ENCODE measurements at regions not wholly inside any gene's neighbourhood (a gene's known extent, or its start where the extent isn't known, plus 50 kb on each side); places are given as distances from the start of the nearest gene placed in this dataset.

DNA sequence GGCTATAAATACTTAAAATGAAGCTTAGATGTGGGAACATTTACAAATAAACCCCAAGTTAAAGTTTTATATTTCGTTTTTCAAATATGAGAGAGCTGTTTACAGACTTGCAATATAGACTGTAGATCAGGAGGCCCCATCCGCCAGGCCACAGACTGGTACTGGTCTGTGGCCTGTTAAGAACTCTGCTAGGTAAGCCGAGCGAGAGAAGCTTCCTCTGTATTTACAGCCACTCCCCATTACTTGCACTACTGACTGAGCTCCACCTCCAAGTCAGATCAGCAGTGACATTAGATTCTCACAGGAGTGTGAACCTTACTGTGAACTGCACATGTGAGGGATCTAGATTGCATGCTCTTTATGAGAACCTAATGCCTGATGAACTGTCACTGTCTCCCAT is 561.4 kb upstream of the FAM174A start:
- TF ChIP-seq FOSL2 (IDR thresholded peaks at IDR 0.05; ENCODE audit: borderline replicate concordance, low read depth) (no peak), EZH2phosphoT487 (IDR thresholded peaks at IDR 0.05; ENCODE audit: borderline replicate concordance, low read depth) (no peak), FOXM1 (IDR thresholded peaks at IDR 0.05; ENCODE audit: low read depth) (no peak), CTCF (IDR thresholded peaks at IDR 0.05) (no peak), EP300 (IDR thresholded peaks at IDR 0.05; ENCODE audit: borderline replicate concordance in 1 of 2, low read depth in 1 of 2, low read length in 1 of 2) (no peak)
- TF ChIP-seq, protein P1, sequence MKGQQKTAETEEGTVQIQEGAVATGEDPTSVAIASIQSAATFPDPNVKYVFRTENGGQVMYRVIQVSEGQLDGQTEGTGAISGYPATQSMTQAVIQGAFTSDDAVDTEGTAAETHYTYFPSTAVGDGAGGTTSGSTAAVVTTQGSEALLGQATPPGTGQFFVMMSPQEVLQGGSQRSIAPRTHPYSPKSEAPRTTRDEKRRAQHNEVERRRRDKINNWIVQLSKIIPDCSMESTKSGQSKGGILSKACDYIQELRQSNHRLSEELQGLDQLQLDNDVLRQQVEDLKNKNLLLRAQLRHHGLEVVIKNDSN (IDR thresholded peaks at IDR 0.05; ENCODE audit: borderline replicate concordance, low read depth): no peak
- H3F3A ChIP-seq (replicated peaks; ENCODE audit: insufficient read depth): no peaks in the 10 kb centered on the region
- no peak overlapping the region for H3K4me3 ChIP-seq (ENCODE audit: low read depth in 2 of 2, low read length in 1 of 2)
- ChIA-PET CTCF (interaction anchor here (0.9 to 1.4 kb wide), 2 partner anchors 10 to 13 kb away, joined by 3 read pairs; no protein-coding TSS in a partner anchor), POLR2A (no interaction called here)
- no peaks in the 10 kb centered on the region for H4K20me1 ChIP-seq (ENCODE audit: insufficient read depth)
- H3K36me3 ChIP-seq (replicated peaks in 1 of 2; ENCODE audit: control insufficient read depth in 1 of 2, insufficient read depth in 2 of 2, low read length in 1 of 2): no peaks in the 10 kb centered on the region
- no peak for DNase-seq
- no peaks in the 10 kb centered on the region for H3K79me2 ChIP-seq (ENCODE audit: insufficient read depth)
- WGBS (ENCODE audit: low lambda C conversion rate): 21% methylated on average over 4 of the region's 4 CpGs
- no peak overlapping the region for H3K27ac ChIP-seq (ENCODE audit: low read depth in 2 of 2, low read length in 1 of 2)
- no peaks in the 10 kb centered on the region for H3K9me3 ChIP-seq
- H3K27me3 ChIP-seq (ENCODE audit: insufficient read depth): no peaks in the 10 kb centered on the region; the same call in 1 of the 2 replicates
- H3K9ac ChIP-seq: no peak overlapping the region
- H3K9me2 ChIP-seq: no peaks in the 10 kb centered on the region
- no peak overlapping the region for H3K4me2 ChIP-seq
- no peaks in the 10 kb centered on the region for H3K4me1 ChIP-seq (ENCODE audit: control insufficient read depth in 1 of 2, insufficient read depth in 2 of 2, low read depth in 1 of 2, low read length in 1 of 2)
- H2AFZ ChIP-seq (ENCODE audit: low read depth): no peak overlapping the region

DNA sequence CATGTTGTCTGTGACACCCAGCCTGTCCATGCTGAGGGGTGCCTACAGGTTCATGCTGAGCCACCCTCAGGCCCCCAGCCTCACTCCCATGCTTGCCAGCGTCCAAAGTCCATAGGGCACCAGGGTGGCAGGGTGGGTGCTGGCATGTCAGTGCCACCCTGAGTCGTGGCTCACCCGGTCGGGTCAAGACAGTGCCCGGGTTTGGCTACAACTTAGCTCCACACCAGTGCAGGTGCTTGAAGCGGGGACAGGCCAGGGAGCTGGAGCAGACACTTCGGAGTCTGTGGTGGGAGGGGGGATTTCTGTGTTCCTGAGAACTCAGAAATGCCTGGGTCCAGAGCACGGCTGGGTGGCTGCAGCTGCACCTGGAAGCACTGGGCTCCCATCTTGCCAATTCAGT is 579.2 kb upstream of the FAM174A start:
- H3K9me2 ChIP-seq: no peaks in the 10 kb centered on the region
- no peaks in the 10 kb centered on the region for H3K36me3 ChIP-seq (replicated peaks in 1 of 2; ENCODE audit: control insufficient read depth in 1 of 2, insufficient read depth in 2 of 2, low read length in 1 of 2)
- H3K4me2 ChIP-seq: no peak overlapping the region
- no peak overlapping the region for H3K4me3 ChIP-seq (ENCODE audit: low read depth in 2 of 2, low read length in 1 of 2)
- no peaks in the 10 kb centered on the region for H4K20me1 ChIP-seq (ENCODE audit: insufficient read depth)
- no peaks in the 10 kb centered on the region for H3F3A ChIP-seq (replicated peaks; ENCODE audit: insufficient read depth)
- no peaks in the 10 kb centered on the region for H3K27me3 ChIP-seq (ENCODE audit: insufficient read depth)
- ChIA-PET POLR2A (no interaction called here), CTCF (no interaction called here)
- WGBS (ENCODE audit: low lambda C conversion rate): 8% methylated on average over 2 of the region's 8 CpGs
- no peaks in the 10 kb centered on the region for H3K4me1 ChIP-seq (ENCODE audit: control insufficient read depth in 1 of 2, insufficient read depth in 2 of 2, low read depth in 1 of 2, low read length in 1 of 2)
- no peak overlapping the region for H3K27ac ChIP-seq (ENCODE audit: low read depth in 2 of 2, low read length in 1 of 2)
- DNase-seq: no peak
- no peaks in the 10 kb centered on the region for H3K9me3 ChIP-seq
- H3K9ac ChIP-seq: no peak overlapping the region
- H3K79me2 ChIP-seq (ENCODE audit: insufficient read depth): no peaks in the 10 kb centered on the region
- no peak overlapping the region for H2AFZ ChIP-seq (ENCODE audit: low read depth)
- TF ChIP-seq FOXJ3 (CRISPR knock-in tag; IDR thresholded peaks at IDR 0.05) (no peak), USF2 (IDR thresholded peaks at IDR 0.05; ENCODE audit: borderline replicate concordance, low read depth, low read length) (no peak), YY1 (IDR thresholded peaks at IDR 0.05; ENCODE audit: low read depth) (no peak), JUND (IDR thresholded peaks at IDR 0.05) (no peak), MXI1 (IDR thresholded peaks at IDR 0.05; ENCODE audit: low read depth, low read length) (no peak), FOSL2 (IDR thresholded peaks at IDR 0.05; ENCODE audit: borderline replicate concordance, low read depth) (no peak), PBX3 (IDR thresholded peaks at IDR 0.05) (no peak), NRF1 (IDR thresholded peaks at IDR 0.05; ENCODE audit: low read depth, low read length) (no peak), GABPA (IDR thresholded peaks at IDR 0.05; ENCODE audit: low read depth) (no peak), EP300 (IDR thresholded peaks at IDR 0.05; ENCODE audit: borderline replicate concordance in 1 of 2, low read depth in 1 of 2, low read length in 1 of 2) (no peak), TEAD4 (IDR thresholded peaks at IDR 0.05; ENCODE audit: borderline replicate concordance, insufficient read depth) (no peak), RFX5 (IDR thresholded peaks at IDR 0.05; ENCODE audit: low read length) (no peak), RAD21 (IDR thresholded peaks at IDR 0.05; ENCODE audit: low read length) (no peak), RCOR1 (IDR thresholded peaks at IDR 0.05; ENCODE audit: low read length) (no peak), RXRA (IDR thresholded peaks at IDR 0.05; ENCODE audit: borderline replicate concordance, low read depth) (no peak), GATA2 (CRISPR knock-in tag; IDR thresholded peaks at IDR 0.05) (no peak)
- TF ChIP-seq, protein P2, sequence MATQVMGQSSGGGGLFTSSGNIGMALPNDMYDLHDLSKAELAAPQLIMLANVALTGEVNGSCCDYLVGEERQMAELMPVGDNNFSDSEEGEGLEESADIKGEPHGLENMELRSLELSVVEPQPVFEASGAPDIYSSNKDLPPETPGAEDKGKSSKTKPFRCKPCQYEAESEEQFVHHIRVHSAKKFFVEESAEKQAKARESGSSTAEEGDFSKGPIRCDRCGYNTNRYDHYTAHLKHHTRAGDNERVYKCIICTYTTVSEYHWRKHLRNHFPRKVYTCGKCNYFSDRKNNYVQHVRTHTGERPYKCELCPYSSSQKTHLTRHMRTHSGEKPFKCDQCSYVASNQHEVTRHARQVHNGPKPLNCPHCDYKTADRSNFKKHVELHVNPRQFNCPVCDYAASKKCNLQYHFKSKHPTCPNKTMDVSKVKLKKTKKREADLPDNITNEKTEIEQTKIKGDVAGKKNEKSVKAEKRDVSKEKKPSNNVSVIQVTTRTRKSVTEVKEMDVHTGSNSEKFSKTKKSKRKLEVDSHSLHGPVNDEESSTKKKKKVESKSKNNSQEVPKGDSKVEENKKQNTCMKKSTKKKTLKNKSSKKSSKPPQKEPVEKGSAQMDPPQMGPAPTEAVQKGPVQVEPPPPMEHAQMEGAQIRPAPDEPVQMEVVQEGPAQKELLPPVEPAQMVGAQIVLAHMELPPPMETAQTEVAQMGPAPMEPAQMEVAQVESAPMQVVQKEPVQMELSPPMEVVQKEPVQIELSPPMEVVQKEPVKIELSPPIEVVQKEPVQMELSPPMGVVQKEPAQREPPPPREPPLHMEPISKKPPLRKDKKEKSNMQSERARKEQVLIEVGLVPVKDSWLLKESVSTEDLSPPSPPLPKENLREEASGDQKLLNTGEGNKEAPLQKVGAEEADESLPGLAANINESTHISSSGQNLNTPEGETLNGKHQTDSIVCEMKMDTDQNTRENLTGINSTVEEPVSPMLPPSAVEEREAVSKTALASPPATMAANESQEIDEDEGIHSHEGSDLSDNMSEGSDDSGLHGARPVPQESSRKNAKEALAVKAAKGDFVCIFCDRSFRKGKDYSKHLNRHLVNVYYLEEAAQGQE (IDR thresholded peaks at IDR 0.05; ENCODE audit: low read depth, low read length): no peak

Measured in SK-N-SH (cell line).